ENCODE measurements at regions not wholly inside any gene's neighbourhood (a gene's known extent, or its start where the extent isn't known, plus 50 kb on each side); places are given as distances from the start of the nearest gene placed in this dataset.
"Not testable (repeated sequence)": the region's sequence is repeated elsewhere in the genome, so short reads cannot be mapped to it uniquely, and the experiment has no call there.

DNA sequence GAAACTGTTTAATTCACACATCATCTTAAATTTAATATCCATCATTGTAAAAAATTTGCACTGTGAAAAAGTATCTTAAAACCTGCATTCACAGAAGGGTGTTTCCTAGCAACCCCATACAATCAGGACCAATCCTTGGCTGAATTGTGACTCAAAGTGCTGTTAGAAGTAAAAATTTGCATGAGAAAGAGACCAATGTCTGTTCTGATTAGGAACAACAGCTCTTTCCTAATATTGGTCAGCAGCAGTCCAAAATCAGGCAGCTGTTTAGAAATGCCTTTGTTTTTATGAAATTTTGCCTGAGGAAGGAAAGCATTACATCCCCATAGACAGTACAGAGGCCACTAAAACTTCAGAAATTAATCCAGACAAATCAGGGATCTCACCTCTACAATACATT, 987.0 kb downstream of the HACE1 start:
- no peak for DNase-seq

DNA sequence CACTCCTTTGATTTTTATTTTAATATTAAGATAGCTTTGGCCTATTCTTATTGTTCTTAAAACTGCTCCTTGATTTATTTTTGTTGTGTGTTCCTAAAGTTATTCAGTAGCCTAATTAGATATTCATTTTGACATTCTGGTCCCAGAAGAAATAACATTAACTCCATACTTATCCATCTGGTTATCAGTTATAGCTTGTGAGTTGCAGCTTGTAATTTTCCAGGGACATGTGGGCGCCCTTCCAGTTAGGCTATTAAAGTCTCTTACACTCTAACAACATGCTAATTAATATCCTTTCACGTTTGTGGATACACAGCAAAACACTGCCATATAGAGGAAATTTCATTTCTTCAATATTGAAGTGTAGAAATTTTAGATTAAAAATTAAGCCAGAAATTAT, 987.5 kb downstream of the HACE1 start:
- DNase-seq = no peak

DNA sequence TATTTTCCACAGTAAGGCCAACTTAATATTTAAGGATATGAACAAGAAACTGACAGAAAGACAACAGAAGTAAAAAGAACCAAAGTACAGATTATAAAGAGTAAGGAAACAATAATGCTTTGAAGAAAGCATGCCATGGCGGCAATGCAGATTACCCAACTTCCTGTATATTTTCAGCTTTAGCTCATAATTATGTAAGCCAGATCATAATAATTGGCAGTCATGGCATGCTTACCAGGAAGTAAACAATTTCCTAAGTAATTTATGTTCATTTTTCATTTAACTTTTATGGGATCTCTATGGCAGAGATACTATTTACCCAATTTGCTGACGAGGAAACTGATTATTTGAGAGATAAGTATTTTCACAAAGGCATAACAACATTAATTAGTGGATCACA, 988.7 kb downstream of the HACE1 start:
- DNase-seq = no peak

- no peak for DNase-seq
Measured at GRCh38 chr6:103862297-103862696, 997.4 kb downstream of the HACE1 start.

GRCh38 chr6:103858003-103858402, 1001.7 kb downstream of the HACE1 start:
- no peak for DNase-seq

DNA sequence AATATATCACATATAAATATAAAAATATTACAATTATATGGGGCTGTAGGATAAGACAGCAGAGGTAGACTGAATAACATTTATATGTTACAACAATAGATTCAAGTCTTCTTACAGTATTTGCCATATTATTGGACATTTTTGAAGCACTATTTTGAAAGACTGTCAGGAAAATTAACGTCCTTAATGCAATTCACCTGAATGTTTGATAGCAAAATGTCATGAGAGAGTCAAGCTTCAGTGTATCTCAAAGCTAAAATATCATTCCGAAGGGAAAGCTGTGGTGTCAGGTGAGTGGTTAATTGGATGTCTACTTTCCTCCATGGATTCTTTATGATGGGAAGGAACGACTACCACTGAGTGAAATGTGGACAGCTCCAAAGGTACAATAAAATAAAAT, 1004.0 kb downstream of the HACE1 start:
- DNase-seq = no peak

- no peak for DNase-seq
Measured at GRCh38 chr6:103854059-103854458, 1005.7 kb downstream of the HACE1 start.

DNA sequence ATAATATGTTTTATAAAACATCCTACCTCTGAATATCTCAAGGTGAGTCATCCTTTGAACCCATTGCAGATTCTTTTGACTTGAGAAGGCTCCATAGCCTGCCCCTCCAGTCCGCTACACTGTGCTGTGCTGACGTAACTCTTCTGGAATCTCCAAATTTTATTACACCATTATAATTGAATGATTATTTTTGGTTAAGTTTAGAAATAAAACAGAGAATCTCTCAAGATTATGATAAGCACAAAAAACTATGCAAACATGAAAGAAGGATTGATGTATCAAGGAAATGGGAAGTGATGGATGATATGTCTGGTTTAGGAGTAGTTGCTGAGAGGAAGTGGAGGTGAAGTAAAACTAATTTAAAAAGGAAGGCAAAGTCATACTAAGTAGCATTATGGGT, 1021.3 kb downstream of the HACE1 start:
- DNase-seq = no peak

DNA sequence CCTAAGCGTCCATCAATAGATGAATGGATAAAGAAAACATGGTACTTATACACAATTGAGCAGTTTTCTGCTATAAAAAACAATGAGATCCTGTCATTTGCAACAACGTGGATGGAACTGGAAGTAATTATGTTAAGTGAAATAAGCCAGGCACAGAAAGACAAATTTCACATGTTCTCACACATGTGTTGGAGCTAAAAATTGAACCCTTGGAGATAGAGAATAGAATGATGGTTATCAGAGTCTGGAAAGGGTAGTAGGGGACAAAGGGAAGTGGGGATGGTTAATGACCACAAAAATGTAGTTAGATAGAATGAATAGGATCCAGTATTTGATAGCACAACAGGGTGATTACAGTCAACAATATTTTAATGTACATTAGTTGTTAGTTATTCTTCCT, 1033.5 kb downstream of the HACE1 start:
- DNase-seq = no peak

- no peak for DNase-seq
Measured at GRCh38 chr6:103820148-103820547, 1039.6 kb downstream of the HACE1 start.

DNA sequence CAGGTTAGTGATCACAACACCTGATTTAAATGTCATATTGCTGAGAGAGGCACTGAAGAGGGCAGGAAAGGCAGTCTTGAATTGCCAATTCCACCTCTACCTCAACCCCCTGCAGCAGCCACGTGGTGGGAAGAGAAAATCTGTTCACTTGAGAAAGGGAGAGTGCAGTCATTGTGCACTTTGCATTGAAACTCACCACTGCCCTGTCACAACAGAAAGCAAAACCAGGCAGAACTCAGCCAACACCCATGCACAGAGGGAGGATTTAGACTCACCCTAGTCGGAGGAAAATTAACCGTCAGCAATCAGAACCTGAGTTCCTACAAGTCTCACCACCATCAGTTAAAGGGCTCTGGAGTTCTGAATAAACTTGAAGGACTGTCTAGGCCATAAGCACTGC, 1040.2 kb downstream of the HACE1 start:
- no peak for DNase-seq

GRCh38 chr6:103812970-103813369, 1046.7 kb downstream of the HACE1 start:
- DNase-seq = no peak

DNA sequence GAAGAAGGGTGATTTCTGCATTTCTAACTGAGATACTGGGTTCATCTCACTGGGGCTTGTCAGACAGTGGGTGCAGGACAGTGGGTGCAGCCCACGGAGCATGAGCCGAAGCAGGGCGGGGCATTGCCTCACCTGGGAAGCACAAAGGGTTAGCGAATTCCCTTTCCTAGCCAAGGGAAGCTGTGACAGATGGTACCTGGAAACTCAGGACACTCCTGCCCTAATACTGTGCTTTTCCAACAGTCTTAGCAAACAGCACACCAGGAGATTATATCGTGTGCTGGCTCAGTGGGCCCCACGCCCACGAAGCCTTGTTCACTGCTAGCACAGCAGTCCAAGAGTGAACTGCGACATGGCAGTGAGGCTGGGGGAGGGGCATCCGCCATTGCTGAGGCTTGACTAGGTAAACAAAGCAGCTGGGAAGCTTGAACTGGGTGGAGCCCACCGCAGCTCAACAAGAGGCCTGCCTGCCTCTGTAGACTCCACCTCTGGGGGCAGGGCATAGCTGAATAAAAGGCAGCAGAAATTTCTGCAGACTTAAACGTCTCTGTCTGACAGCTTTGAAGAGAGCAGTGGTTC, 1057.7 kb downstream of the HACE1 start:
- DNase-seq = not testable (repeated sequence)

GRCh38 chr6:103799971-103800670, 1059.6 kb downstream of the HACE1 start:
- DNase-seq = no peak

DNA sequence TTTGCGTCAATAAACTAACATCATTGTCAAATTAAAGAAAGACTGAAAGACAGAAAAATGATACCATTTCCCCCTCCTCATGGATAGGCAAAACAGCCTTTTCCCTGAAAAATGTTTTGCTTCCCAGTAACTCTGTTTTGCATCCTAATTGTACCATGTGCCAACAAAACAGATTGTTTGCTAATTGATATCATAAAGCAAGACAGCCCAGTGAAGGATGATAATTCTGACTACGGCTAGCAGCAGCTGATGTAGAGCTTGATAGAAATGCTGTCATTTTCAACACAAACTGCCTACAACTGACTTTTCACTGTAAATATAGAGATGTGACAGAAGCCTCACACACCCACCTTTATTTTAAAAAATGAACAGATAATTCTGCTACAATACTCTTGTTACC, 1061.6 kb downstream of the HACE1 start:
- no peak for DNase-seq

DNA sequence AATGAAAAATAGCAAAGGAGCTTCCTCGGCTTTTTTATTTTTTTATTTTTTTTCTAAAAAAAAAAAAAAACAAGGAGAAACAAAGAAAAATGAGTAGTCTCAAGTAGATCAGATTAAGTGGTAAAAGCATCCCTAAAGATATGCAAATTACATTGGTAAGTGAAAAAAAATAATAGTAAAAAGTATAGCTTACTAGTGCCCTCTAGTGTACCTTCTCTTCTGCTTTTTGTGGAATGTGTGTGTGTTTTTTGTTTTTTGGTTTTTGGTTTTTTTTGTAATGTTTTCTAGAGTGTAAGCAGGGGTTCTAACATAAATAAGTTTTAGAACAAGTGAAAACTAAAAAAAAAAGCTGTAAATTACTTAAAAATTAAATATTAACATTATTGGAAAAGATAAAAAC, 1062.0 kb downstream of the HACE1 start:
- DNase-seq = no peak

DNA sequence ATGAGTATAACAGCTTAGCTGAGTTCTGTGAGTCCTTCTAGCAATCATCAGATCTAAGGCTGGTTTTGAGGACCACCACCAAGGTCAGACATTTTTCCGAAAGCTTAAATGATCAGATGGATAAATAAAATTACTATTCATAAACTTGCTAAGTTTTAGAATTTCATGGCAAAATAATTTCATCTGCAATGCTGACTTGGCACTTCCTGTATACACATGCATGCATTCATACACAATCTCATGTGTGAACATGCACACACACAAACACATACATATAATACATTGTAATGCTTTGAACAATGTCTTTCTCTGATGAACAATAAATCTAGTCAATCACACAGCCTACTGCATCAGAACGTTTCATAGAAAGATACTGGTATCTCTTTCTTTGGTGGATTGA, 1068.3 kb downstream of the HACE1 start:
- no peak for DNase-seq

GRCh38 chr6:103784117-103784516, 1075.6 kb downstream of the HACE1 start:
- DNase-seq = no peak

GRCh38 chr6:103783329-103783728, 1076.4 kb downstream of the HACE1 start:
- no peak for DNase-seq

- no peak for DNase-seq
Measured at GRCh38 chr6:103769431-103769830, 1090.3 kb downstream of the HACE1 start.

- no peak for DNase-seq
Measured at GRCh38 chr6:103750603-103751002, 1109.1 kb downstream of the HACE1 start.

DNA sequence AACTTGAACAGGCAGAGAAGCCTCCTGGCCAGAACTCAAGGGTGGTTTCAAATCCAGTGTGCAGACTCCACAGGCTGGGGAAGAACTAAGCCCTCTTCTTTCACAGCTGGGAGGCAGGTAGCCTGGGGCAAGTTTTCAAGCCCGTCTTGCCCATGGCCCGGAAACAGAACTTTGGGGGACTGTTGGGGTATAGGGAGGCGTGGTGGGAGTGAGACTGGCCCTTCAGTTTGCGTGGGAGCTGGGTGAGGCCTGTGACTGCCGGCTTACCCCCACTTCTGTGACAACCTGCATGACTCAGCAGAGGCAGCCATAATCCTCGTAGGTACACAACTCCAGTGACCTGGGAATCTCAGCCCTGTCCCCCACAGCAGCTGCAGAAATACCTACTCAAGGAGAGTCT, 1125.7 kb downstream of the HACE1 start:
- DNase-seq = no peak

DNA sequence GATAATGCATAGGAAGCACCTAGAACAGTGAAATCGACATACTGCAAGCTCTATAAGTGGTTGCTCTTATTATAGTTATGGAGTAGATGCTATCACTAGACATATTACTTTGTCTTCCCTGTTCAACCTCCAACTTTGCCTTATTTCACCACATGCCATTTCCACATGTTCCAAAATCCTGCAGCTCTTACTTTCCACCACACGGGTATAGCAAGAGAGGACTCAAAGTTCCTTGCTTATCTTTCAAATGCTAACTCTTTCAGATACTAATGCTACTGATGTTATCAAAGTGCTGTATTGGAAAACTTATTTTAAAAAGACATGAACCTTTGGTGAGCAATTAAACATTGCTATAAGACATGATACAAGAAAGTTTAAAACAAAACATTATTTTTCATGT, 1130.1 kb downstream of the HACE1 start:
- DNase-seq = no peak

- no peak for DNase-seq
Measured at GRCh38 chr6:103723438-103724322, 1136.0 kb downstream of the HACE1 start.
